ENCODE measurements at regions not wholly inside any gene's neighbourhood (a gene's known extent, or its start where the extent isn't known, plus 50 kb on each side); places are given as distances from the start of the nearest gene placed in this dataset.
"Not testable (repeated sequence)": the region's sequence is repeated elsewhere in the genome, so short reads cannot be mapped to it uniquely, and the experiment has no call there.

GRCh38 chr2:111574803-111575202, 309.2 kb downstream of the ANAPC1 start:
- H2AFZ ChIP-seq (ENCODE audit: low read depth, low read length); H3K9me3 ChIP-seq (replicated peaks; ENCODE audit: control insufficient read depth, insufficient read depth, low read length); CTCF ChIA-PET; H3K4me1 ChIP-seq (ENCODE audit: control insufficient read depth, extremely low read depth, insufficient read depth, low read length); intact Hi-C loops (cut with micrococcal nuclease); BruUV-seq (replicated peaks); H4K20me1 ChIP-seq (replicated peaks; ENCODE audit: control insufficient read depth, extremely low read depth, insufficient read depth, low read length); FAIRE-seq; H3K27ac ChIP-seq (ENCODE audit: insufficient read depth, low read depth, low read length); POLR2A ChIA-PET; H3K36me3 ChIP-seq (ENCODE audit: control insufficient read depth in 2 of 2, extremely low read depth in 1 of 2, insufficient read depth in 2 of 2, low read length in 2 of 2); H3K27me3 ChIP-seq (ENCODE audit: control insufficient read depth in 2 of 2, insufficient read depth in 2 of 2, low read length in 2 of 2); H3K9ac ChIP-seq (replicated peaks; ENCODE audit: extremely low read depth, insufficient read depth, low read length); H3K79me2 ChIP-seq (ENCODE audit: control insufficient read depth, insufficient read depth, low read length); DNase-seq (ENCODE audit: low read depth, low spot score); H3K9me1 ChIP-seq (replicated peaks; ENCODE audit: control insufficient read depth, extremely low read depth, insufficient read depth, low read length); dilution Hi-C loops (cut with MboI; ENCODE audit: extremely low pct_ligation_motif_present, low sequenced_read_pairs); H3K4me3 ChIP-seq (replicated peaks in 1 of 3; ENCODE audit: insufficient read depth in 1 of 3, low read depth in 1 of 3, low read length in 3 of 3); H3K4me2 ChIP-seq (ENCODE audit: insufficient read depth, low read length): not testable (repeated sequence)

GRCh38 chr2:111577154-111577885, 306.7 kb downstream of the ANAPC1 start:
- intact Hi-C loops (cut with micrococcal nuclease); H3K36me3 ChIP-seq (ENCODE audit: control insufficient read depth in 2 of 2, extremely low read depth in 1 of 2, insufficient read depth in 2 of 2, low read length in 2 of 2); H3K79me2 ChIP-seq (ENCODE audit: control insufficient read depth, insufficient read depth, low read length); CTCF ChIA-PET; dilution Hi-C loops (cut with MboI; ENCODE audit: extremely low pct_ligation_motif_present, low sequenced_read_pairs); H2AFZ ChIP-seq (ENCODE audit: low read depth, low read length); DNase-seq (ENCODE audit: low read depth, low spot score); FAIRE-seq; BruUV-seq (replicated peaks); H3K9me3 ChIP-seq (replicated peaks; ENCODE audit: control insufficient read depth, insufficient read depth, low read length); POLR2A ChIA-PET; H3K9ac ChIP-seq (replicated peaks; ENCODE audit: extremely low read depth, insufficient read depth, low read length); H3K4me3 ChIP-seq (replicated peaks in 1 of 3; ENCODE audit: insufficient read depth in 1 of 3, low read depth in 1 of 3, low read length in 3 of 3); H3K4me2 ChIP-seq (ENCODE audit: insufficient read depth, low read length); H3K27me3 ChIP-seq (ENCODE audit: control insufficient read depth in 2 of 2, insufficient read depth in 2 of 2, low read length in 2 of 2); H4K20me1 ChIP-seq (replicated peaks; ENCODE audit: control insufficient read depth, extremely low read depth, insufficient read depth, low read length); H3K9me1 ChIP-seq (replicated peaks; ENCODE audit: control insufficient read depth, extremely low read depth, insufficient read depth, low read length); H3K4me1 ChIP-seq (ENCODE audit: control insufficient read depth, extremely low read depth, insufficient read depth, low read length); H3K27ac ChIP-seq (ENCODE audit: insufficient read depth, low read depth, low read length): not testable (repeated sequence)

GRCh38 chr2:111579500-111580134, 304.4 kb downstream of the ANAPC1 start:
- H3K9me3 ChIP-seq (replicated peaks; ENCODE audit: control insufficient read depth, insufficient read depth, low read length); H3K27me3 ChIP-seq (ENCODE audit: control insufficient read depth in 2 of 2, insufficient read depth in 2 of 2, low read length in 2 of 2); intact Hi-C loops (cut with micrococcal nuclease); H3K9ac ChIP-seq (replicated peaks; ENCODE audit: extremely low read depth, insufficient read depth, low read length); dilution Hi-C loops (cut with MboI; ENCODE audit: extremely low pct_ligation_motif_present, low sequenced_read_pairs); H3K79me2 ChIP-seq (ENCODE audit: control insufficient read depth, insufficient read depth, low read length); H3K4me2 ChIP-seq (ENCODE audit: insufficient read depth, low read length); CTCF ChIA-PET; BruUV-seq (replicated peaks); FAIRE-seq; H4K20me1 ChIP-seq (replicated peaks; ENCODE audit: control insufficient read depth, extremely low read depth, insufficient read depth, low read length); H3K4me1 ChIP-seq (ENCODE audit: control insufficient read depth, extremely low read depth, insufficient read depth, low read length); H3K36me3 ChIP-seq (ENCODE audit: control insufficient read depth in 2 of 2, extremely low read depth in 1 of 2, insufficient read depth in 2 of 2, low read length in 2 of 2); H3K27ac ChIP-seq (ENCODE audit: insufficient read depth, low read depth, low read length); H3K4me3 ChIP-seq (replicated peaks in 1 of 3; ENCODE audit: insufficient read depth in 1 of 3, low read depth in 1 of 3, low read length in 3 of 3); POLR2A ChIA-PET; H3K9me1 ChIP-seq (replicated peaks; ENCODE audit: control insufficient read depth, extremely low read depth, insufficient read depth, low read length); DNase-seq (ENCODE audit: low read depth, low spot score); H2AFZ ChIP-seq (ENCODE audit: low read depth, low read length): not testable (repeated sequence)

GRCh38 chr2:111580616-111581015, 303.4 kb downstream of the ANAPC1 start:
- POLR2A ChIA-PET; BruUV-seq (replicated peaks): not testable (repeated sequence)

More at GRCh38 chr2:111580616-111581015, 303.4 kb downstream of the ANAPC1 start:
- H4K20me1 ChIP-seq (replicated peaks; ENCODE audit: control insufficient read depth, extremely low read depth, insufficient read depth, low read length); H3K4me3 ChIP-seq (replicated peaks in 1 of 3; ENCODE audit: insufficient read depth in 1 of 3, low read depth in 1 of 3, low read length in 3 of 3); intact Hi-C loops (cut with micrococcal nuclease); dilution Hi-C loops (cut with MboI; ENCODE audit: extremely low pct_ligation_motif_present, low sequenced_read_pairs); H3K9me1 ChIP-seq (replicated peaks; ENCODE audit: control insufficient read depth, extremely low read depth, insufficient read depth, low read length); DNase-seq (ENCODE audit: low read depth, low spot score); FAIRE-seq; H3K27ac ChIP-seq (ENCODE audit: insufficient read depth, low read depth, low read length); H3K4me2 ChIP-seq (ENCODE audit: insufficient read depth, low read length); H3K79me2 ChIP-seq (ENCODE audit: control insufficient read depth, insufficient read depth, low read length); H3K9me3 ChIP-seq (replicated peaks; ENCODE audit: control insufficient read depth, insufficient read depth, low read length); H3K36me3 ChIP-seq (ENCODE audit: control insufficient read depth in 2 of 2, extremely low read depth in 1 of 2, insufficient read depth in 2 of 2, low read length in 2 of 2); H3K27me3 ChIP-seq (ENCODE audit: control insufficient read depth in 2 of 2, insufficient read depth in 2 of 2, low read length in 2 of 2); H3K9ac ChIP-seq (replicated peaks; ENCODE audit: extremely low read depth, insufficient read depth, low read length); H3K4me1 ChIP-seq (ENCODE audit: control insufficient read depth, extremely low read depth, insufficient read depth, low read length); CTCF ChIA-PET; H2AFZ ChIP-seq (ENCODE audit: low read depth, low read length): not testable (repeated sequence)
